HCT116 (cell line): ENCODE measurements at regions not wholly inside any gene's neighbourhood (a gene's known extent, or its start where the extent isn't known, plus 50 kb on each side); places are given as distances from the start of the nearest gene placed in this dataset.
A peak's percentile ranks its signal among the peaks of the same experiment; 100 is the strongest.

Experiments
- ATAC-seq: fragments of 200-7000 bp; cut with Tn5 transposase; 2 replicates; pipeline ENCODE4 v1.9.1; 2020; ENCODE audit warnings: mild to moderate bottlenecking, moderate library complexity
- BruUV-seq: library from RNA; stranded (reverse); fragments of 400-500 nt; replicated peaks from 2 replicates; lab custom pipeline; 2021; lab: Mats Ljungman, UMichigan
- CTCF ChIA-PET: fragments of 300-600 bp; sonication (Branson Sonifier 250); formaldehyde crosslinking; loops from one replicate; lab custom pipeline; 2021; ENCODE audit warnings: antibody characterized with exemption; lab: Charles Lee
- POLR2A ChIA-PET: fragments of 300-600, 350-600 bp; sonication (Branson Sonifier 250); formaldehyde crosslinking; loops from one replicate; lab custom pipeline; 2021; ENCODE audit warnings: antibody characterized with exemption; lab: Charles Lee
- RAD21 ChIA-PET, 2 experiments: fragments of 300-600 bp; sonication (Branson Sonifier 250); formaldehyde crosslinking; loops; one replicate each; lab custom pipeline; 2023; ENCODE audit warnings: low total read pairs in 2 of 2; ENCODE audit not compliant: uncharacterized antibody in 2 of 2, unreplicated experiment in 2 of 2, low non-redundant PET in 1 of 2; lab: Charles Lee
- DNase-seq: peaks from one replicate; pipeline ENCODE4 v3.0.0-alpha.2; 2010; ENCODE audit warnings: low read depth, low spot score
- H2AFZ ChIP-seq: fragments of 200-600 bp; shearing (Covaris generic), sonication (generic); 2 replicates; pipeline ENCODE4 v1.6.1; 2017; ENCODE audit warnings: low read depth, mixed run types, mixed read lengths, antibody characterized with exemption, low read length; ENCODE audit not compliant: poor library complexity, severe bottlenecking
- H3K27ac ChIP-seq: 2 replicates; pipeline ENCODE4 v1.5.1; 2012; ENCODE audit warnings: low read depth, low read length
- H3K27me3 ChIP-seq: fragments of 200-600 bp; sonication (generic); 2 replicates; pipeline ENCODE4 v1.6.1; 2016; ENCODE audit warnings: mixed run types, low read length, mixed read lengths; ENCODE audit not compliant: insufficient read depth
- H3K36me3 ChIP-seq, 2 experiments: fragments of 200-500 bp in 1 of 2; fragments of 200-600 bp in 1 of 2; sonication (Bioruptor generic) in 1 of 2; sonication (generic) in 1 of 2; 2 replicates each; pipeline versions ENCODE4 v1.5.1 to v1.6.1; 2014 to 2016; ENCODE audit warnings: low read length in 2 of 2, inconsistent platforms in 1 of 2, mixed read lengths in 1 of 2, mixed run types in 1 of 2; ENCODE audit not compliant: insufficient read depth in 2 of 2, control insufficient read depth in 1 of 2
- H3K4me1 ChIP-seq, 2 experiments: fragments of 200-600 bp in 1 of 2; sonication (generic) in 1 of 2; 2 replicates each; pipeline versions ENCODE4 v1.5.1 to v1.6.1; 2012 to 2017; ENCODE audit warnings: low read length in 2 of 2, inconsistent platforms in 1 of 2, mild to moderate bottlenecking in 1 of 2, mixed read lengths in 1 of 2, mixed run types in 1 of 2, moderate library complexity in 1 of 2; ENCODE audit not compliant: insufficient read depth in 2 of 2, control insufficient read depth in 1 of 2
- H3K4me2 ChIP-seq: fragments of 200-600 bp; sonication (generic); 2 replicates; pipeline ENCODE4 v1.6.1; 2017; ENCODE audit warnings: mixed run types, low read length, mixed read lengths
- H3K4me3 ChIP-seq, 2 experiments: fragments of 200-600 bp in 1 of 2; sonication (generic) in 1 of 2; replicated peaks in 1 of 2; 2 replicates each; pipeline ENCODE4 v1.5.1; 2011 to 2016; ENCODE audit warnings: low read length in 2 of 2, control low read depth in 1 of 2, low read depth in 1 of 2, mild to moderate bottlenecking in 1 of 2, mixed read lengths in 1 of 2, mixed run types in 1 of 2
- H3K79me2 ChIP-seq: fragments of 200-600 bp; sonication (generic); 2 replicates; pipeline ENCODE4 v1.6.1; 2017; ENCODE audit warnings: mild to moderate bottlenecking, mixed run types, low read length, moderate library complexity, mixed read lengths; ENCODE audit not compliant: insufficient read depth
- H3K9ac ChIP-seq: fragments of 200-600 bp; sonication (generic); 2 replicates; pipeline ENCODE4 v1.6.1; 2016; ENCODE audit warnings: low read length, mixed read lengths
- H3K9me2 ChIP-seq: fragments of 200-600 bp; sonication (generic), shearing (Covaris generic); 2 replicates; pipeline ENCODE4 v1.6.1; 2017; ENCODE audit warnings: mixed run types, mild to moderate bottlenecking, moderate library complexity; ENCODE audit not compliant: insufficient read depth
- H3K9me3 ChIP-seq, 2 experiments: fragments of 200-500 bp in 1 of 2; fragments of 200-600 bp in 1 of 2; sonication (Bioruptor generic) in 1 of 2; sonication (generic) in 1 of 2; 2 replicates each; pipeline ENCODE4 v1.6.1; 2014 to 2017; ENCODE audit warnings: low read length in 2 of 2, mixed read lengths in 2 of 2, inconsistent platforms in 1 of 2, low read depth in 1 of 2, mild to moderate bottlenecking in 1 of 2, mixed run types in 1 of 2, moderate library complexity in 1 of 2; ENCODE audit not compliant: control insufficient read depth in 1 of 2, insufficient read depth in 1 of 2
- H4K20me1 ChIP-seq: fragments of 200-600 bp; sonication (generic), shearing (Covaris generic); 2 replicates; pipeline ENCODE4 v1.6.1; 2017; ENCODE audit warnings: mixed run types, mild to moderate bottlenecking, moderate library complexity; ENCODE audit not compliant: insufficient read depth
- CBX3 ChIP-seq: IDR thresholded peaks from 2 replicates; pipeline ENCODE4 v1.6.1; 2012; ENCODE audit warnings: low read depth
- CEBPB ChIP-seq: IDR thresholded peaks from 2 replicates; pipeline ENCODE4 v1.6.1; 2012; ENCODE audit warnings: low read depth
- EGR1 ChIP-seq: IDR thresholded peaks from 2 replicates; pipeline ENCODE4 v1.6.1; 2012; ENCODE audit warnings: low read depth
- ELF1 ChIP-seq: IDR thresholded peaks from 2 replicates; pipeline ENCODE4 v1.6.1; 2012; ENCODE audit warnings: low read depth, borderline replicate concordance
- EZH2 ChIP-seq: fragments of 200-600 bp; sonication (generic); IDR thresholded peaks from 2 replicates; pipeline ENCODE4 v1.6.1; 2017; ENCODE audit warnings: antibody characterized with exemption, mixed run types
- EZH2phosphoT487 ChIP-seq: fragments of 200-600 bp; IDR thresholded peaks from 2 replicates; pipeline ENCODE4 v1.6.1; 2018; ENCODE audit warnings: antibody characterized with exemption, borderline replicate concordance
- FOSL1 ChIP-seq: IDR thresholded peaks from 2 replicates; pipeline ENCODE4 v1.6.1; 2012; ENCODE audit warnings: low read depth
- JUND ChIP-seq: IDR thresholded peaks from 2 replicates; pipeline ENCODE4 v1.6.1; 2012
- MAX ChIP-seq: IDR thresholded peaks from 2 replicates; pipeline ENCODE4 v1.6.1; 2012
- POLR2A ChIP-seq: IDR thresholded peaks from 2 replicates; pipeline ENCODE4 v1.7.0; 2011; ENCODE audit warnings: borderline replicate concordance; ENCODE audit not compliant: insufficient read depth, insufficient read length; ENCODE audit errors: extremely low read depth
- POLR2AphosphoS5 ChIP-seq: IDR thresholded peaks from 2 replicates; pipeline ENCODE4 v1.6.1; 2011; ENCODE audit warnings: mild to moderate bottlenecking, low read depth, low read length, moderate library complexity
- RAD21 ChIP-seq: IDR thresholded peaks from 2 replicates; pipeline ENCODE4 v1.6.1; 2012; ENCODE audit warnings: low read depth, mild to moderate bottlenecking
- REST ChIP-seq: IDR thresholded peaks from 2 replicates; pipeline ENCODE4 v1.6.1; 2012; ENCODE audit warnings: low read depth
- SIN3A ChIP-seq: IDR thresholded peaks from 2 replicates; pipeline ENCODE4 v1.6.1; 2012; ENCODE audit warnings: low read depth
- SP1 ChIP-seq: IDR thresholded peaks from 2 replicates; pipeline ENCODE4 v1.6.1; 2012; ENCODE audit warnings: low read depth
- SRF ChIP-seq: IDR thresholded peaks from 2 replicates; pipeline ENCODE4 v1.6.1; 2012; ENCODE audit warnings: low read depth
- TCF7L2 ChIP-seq: IDR thresholded peaks from 2 replicates; pipeline ENCODE4 v1.7.0; 2011; ENCODE audit warnings: borderline replicate concordance, inconsistent platforms; ENCODE audit not compliant: insufficient read depth, insufficient read length; ENCODE audit errors: extremely low read depth
- intact Hi-C: fragments of 100-400 bp; cut with micrococcal nuclease; formaldehyde crosslinking; loops from 2 replicates; pipeline ENCODE4 v1.10.0; 2022
- TF ChIP-seq, protein P1 (sequence below): IDR thresholded peaks from 2 replicates; pipeline ENCODE4 v1.6.1; 2011; ENCODE audit warnings: mild to moderate bottlenecking, low read length, moderate library complexity; ENCODE audit not compliant: insufficient replicate concordance; ENCODE audit errors: extremely low read depth

DNA sequence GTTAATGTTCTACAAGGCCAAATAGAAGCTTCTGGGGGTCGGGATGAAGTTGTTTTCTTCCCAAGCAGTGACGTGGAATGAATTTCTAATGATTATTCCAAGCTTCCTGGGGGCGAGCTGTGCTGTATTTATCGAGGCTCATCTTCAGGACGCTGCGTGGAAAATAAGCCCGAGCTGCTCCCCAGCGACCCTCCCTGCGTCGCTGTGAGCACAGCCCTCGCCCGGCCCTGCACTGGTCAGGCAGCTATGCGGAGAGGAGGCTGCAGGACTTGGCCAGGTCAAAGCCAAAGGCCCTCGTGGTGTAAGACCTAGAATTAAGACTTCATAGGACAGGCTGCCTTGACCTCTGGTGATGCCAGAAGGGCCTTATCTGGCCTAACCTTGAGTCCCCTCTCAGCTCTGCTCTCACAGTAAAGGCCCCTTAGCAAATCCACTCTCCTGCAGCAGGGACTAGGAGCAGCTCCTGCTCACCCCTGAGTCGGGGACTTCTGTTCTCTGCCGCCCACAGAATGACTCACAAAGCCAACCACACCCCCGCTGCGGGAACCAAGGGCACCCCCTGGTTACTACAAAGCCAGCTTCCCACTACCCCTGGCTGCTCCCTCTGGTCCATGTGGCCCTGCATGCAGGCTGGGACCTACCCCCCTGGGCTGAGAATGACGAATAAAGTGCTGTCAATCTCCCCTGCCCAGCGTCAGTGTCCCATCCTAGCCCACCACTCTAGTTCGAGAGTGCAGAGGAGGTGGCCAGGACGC lies 501.6 kb downstream of the TCERG1L start:
- Histone ChIP-seq H3K9me3 (no peaks in the 10 kb centered on the region), H3K9ac (no peak overlapping the region), H3K79me2 (no peaks in the 10 kb centered on the region), H3K4me1 (no peaks in the 10 kb centered on the region), H3K36me3 (no peaks in the 10 kb centered on the region), H3K4me3 (no peak overlapping the region), H3K4me2 (no peak overlapping the region), H3K27ac (no peak overlapping the region), H3K9me2 (no peaks in the 10 kb centered on the region), H4K20me1 (no peaks in the 10 kb centered on the region), H2AFZ (no peak overlapping the region), H3K27me3 (no peaks in the 10 kb centered on the region)
- TF ChIP-seq TCF7L2, result no peak
- TF ChIP-seq ELF1, result no peak
- no peak for TF ChIP-seq FOSL1
- no peak for TF ChIP-seq CBX3
- TF ChIP-seq JUND, result no peak
- no peak for TF ChIP-seq MAX
- no peak for TF ChIP-seq CEBPB
- no peak for TF ChIP-seq EZH2
- TF ChIP-seq, protein P1, sequence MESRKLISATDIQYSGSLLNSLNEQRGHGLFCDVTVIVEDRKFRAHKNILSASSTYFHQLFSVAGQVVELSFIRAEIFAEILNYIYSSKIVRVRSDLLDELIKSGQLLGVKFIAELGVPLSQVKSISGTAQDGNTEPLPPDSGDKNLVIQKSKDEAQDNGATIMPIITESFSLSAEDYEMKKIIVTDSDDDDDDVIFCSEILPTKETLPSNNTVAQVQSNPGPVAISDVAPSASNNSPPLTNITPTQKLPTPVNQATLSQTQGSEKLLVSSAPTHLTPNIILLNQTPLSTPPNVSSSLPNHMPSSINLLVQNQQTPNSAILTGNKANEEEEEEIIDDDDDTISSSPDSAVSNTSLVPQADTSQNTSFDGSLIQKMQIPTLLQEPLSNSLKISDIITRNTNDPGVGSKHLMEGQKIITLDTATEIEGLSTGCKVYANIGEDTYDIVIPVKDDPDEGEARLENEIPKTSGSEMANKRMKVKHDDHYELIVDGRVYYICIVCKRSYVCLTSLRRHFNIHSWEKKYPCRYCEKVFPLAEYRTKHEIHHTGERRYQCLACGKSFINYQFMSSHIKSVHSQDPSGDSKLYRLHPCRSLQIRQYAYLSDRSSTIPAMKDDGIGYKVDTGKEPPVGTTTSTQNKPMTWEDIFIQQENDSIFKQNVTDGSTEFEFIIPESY, result no peak
- TF ChIP-seq SRF, result no peak
- no peak for TF ChIP-seq REST
- TF ChIP-seq POLR2AphosphoS5, result no peak
- no peak for TF ChIP-seq EGR1
- TF ChIP-seq POLR2A, result no peak
- TF ChIP-seq SIN3A, result no peak
- TF ChIP-seq EZH2phosphoT487, result no peak
- TF ChIP-seq SP1, result no peak
- no peak for TF ChIP-seq RAD21
- ATAC-seq (peak; percentile 27; the same call in 1 of the 2 replicates), DNase-seq (no peak)
- no TSS peak for BruUV-seq
- intact Hi-C loops, result no loop called here
- ChIA-PET POLR2A (no interaction called here), CTCF (no interaction called here), RAD21 (no interaction called here)
